ENCODE measurements at regions not wholly inside any gene's neighbourhood (a gene's known extent, or its start where the extent isn't known, plus 50 kb on each side); places are given as distances from the start of the nearest gene placed in this dataset.
"Not testable (repeated sequence)": the region's sequence is repeated elsewhere in the genome, so short reads cannot be mapped to it uniquely, and the experiment has no call there.

DNA sequence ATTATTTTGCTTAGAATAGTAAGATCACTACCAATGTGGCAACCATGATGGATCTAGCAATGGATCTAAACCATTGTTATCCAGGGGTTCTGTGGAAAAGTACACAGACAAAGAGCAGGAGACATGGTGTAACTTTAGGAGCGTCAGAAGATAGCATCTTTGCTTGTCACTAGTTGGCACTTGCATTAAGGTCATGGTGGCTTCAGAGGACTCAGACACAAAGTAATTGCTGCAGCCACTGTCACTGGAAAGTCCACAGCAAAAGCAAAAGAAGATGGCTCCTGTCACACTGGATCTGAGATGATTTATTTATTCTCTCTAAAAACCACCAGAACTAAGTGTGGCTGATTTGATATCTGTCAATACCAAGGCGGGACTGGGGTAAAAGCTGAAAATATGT, 93.3 kb upstream of the PCDH20 start:
- no peak for DNase-seq (ENCODE audit: low read depth in 2 of 2)

DNA sequence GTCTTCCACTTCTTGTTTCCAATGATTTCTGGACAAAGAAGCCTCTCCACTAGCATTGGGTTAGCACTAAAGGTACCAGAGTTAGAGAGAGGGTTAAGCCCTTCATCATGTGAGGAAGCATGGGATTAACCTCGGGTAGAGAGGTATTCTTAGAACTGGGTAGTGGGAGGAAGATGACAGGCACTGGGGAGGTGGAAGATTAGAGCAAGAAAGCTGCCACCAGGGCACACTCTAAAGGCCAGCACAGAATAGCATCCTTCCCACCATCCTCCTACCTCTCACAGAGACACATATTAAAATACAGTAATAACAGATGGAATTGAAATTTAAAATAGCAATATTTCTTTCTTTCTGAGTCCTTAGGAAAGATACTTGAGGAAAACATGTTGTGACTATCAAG, 84.5 kb upstream of the PCDH20 start:
- no peak for DNase-seq (ENCODE audit: low read depth in 2 of 2)

DNA sequence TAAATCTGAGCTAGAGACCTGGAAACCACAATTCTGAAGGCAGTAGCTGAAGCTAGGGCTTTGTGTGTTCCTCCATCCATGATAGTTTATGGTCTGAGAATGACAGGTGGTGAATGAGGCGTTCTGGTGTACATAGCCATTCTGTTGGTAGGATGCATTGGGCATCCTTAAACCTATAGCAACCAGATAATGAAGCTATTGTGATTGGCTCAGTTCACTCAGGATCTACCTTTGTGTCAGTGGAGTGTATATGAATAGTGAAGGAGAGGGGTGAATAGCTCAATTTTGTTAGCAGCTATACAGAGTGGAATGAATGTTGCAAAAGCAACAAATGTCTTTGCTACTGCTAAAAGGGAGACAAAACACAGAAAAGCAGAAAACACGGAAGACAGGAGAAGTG, 80.0 kb upstream of the PCDH20 start:
- DNase-seq (ENCODE audit: low read depth in 2 of 2): no peak

DNA sequence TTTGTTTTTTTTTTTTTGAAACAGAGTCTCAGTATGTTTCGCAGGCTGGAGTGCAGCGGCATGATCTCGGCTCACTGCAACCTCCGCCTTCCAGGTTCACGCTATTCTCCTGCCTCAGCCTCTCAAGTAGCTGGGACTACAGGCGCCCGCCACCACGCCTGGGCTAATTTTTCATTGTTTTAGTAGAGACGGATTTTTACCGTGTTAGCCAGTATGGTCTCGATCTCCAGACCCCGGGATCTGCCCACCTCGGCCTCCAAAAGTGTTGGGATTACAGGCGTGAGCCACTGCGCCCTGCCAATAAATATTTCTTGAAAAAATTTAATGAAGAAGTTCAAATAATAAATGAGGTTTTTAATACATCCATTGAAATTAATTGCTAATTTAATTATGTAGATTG, 77.9 kb upstream of the PCDH20 start:
- DNase-seq (ENCODE audit: low read depth in 2 of 2): not testable (repeated sequence)

DNA sequence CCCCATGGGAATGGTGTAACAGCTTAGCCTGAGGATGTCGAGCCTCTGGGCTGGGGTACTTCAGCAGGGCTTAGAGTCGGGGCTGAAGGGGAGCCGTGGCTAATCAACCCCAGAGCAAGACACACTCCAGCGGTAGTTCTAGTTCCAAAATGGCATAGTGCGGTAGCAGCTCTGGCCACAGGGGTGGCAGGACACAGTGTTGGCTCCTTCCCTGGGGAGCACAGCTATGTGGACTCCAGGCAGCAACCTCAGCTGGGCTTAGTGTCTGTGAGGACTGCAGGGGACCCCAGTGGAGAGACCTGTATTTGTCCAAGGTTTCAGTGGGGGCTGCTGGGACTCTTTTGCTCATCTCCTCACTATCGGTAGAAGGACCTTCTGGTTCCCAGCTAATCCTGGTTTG, 70.8 kb upstream of the PCDH20 start:
- DNase-seq (ENCODE audit: low read depth in 2 of 2): no peak

DNA sequence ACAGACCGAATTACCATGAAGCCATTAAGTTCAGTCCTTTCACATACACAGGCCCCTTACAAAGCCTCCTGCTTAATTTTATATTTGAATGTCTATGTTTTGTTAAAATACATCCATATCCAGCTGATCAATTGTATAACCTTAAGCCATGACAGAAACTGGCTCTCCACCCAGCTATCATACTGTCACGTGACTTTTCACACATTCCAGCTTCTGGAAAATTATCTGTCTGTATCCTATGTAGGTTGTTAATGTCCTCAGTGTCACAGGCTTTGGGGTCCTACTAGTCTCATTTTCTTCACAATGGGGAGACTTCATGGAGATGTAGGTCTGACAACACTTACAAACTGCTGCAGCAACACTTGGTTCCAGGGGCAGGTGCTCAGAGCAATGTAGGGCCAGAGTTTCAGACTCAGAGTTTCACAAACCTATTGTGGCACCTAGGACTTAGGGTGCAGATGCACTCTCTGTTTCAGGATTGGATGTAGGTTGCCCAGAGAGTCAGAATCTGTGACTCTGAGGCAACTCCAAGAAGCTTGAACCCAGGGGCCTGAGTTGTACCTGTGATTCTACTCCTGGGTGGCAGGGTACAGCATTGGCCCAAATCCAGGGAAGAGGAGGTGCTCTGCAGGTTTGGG, 69.6 kb upstream of the PCDH20 start:
- no peak for DNase-seq (ENCODE audit: low read depth in 2 of 2)

DNA sequence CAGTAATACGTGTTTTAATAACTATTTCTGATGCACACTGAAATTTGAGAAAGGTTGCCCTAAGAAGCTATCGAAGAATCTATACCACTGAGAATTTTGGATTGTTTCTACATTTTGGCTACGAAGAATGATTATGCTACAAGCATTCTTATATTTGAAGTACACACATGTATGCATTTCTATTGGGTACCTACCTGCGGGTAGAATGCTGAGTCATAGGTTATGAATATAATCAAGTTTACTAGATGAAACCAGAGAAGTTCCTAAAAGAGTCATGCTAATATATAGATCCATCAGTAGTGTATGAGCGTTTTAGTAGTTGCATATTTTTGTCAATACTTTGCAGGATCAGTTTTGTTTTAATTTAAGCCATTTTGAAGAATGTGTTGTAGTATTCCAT, 62.0 kb upstream of the PCDH20 start:
- no peak for DNase-seq (ENCODE audit: low read depth in 2 of 2)

DNA sequence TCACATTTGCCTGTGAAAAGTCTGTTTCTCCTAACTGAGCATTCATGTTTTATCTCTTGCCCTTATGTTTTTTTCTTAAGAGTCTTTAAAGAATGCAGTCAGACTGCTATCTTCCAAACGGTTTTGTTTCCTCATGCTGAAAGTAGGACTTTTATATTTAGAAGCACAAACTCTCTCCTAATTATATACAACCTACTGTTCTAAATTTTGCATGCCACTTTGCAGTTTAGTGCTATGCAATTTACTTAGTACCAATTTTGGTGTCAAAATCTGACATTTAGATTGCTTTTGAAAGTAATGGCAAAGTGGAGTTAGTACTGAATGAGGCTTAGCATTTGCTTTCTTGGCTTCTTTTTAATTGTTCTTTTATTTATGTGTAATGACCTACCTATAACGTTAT, 55.1 kb upstream of the PCDH20 start:
- DNase-seq (ENCODE audit: low read depth in 2 of 2): no peak

DNA sequence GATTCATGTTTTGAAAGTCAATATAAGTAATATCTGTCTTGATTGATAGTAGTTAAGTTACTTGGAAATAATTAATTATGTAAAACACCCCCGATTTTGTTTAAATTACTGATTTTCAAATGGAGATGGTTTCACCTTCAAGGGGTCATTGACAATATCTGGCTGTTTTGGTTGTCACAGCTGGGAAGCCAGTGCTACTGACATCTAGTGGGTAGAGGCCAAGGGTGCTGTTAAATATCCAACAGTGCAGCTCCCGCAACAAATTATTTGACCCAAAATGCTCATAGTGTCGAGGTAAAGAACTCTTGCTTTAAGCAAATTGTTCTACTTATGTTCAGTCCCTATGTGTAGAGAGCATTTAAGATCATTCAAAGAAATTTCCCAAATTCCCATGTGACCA, 50.6 kb upstream of the PCDH20 start:
- DNase-seq (ENCODE audit: low read depth in 2 of 2): no peak
